Right renal cortex interstitium (tissue), 3 donors: ENCODE measurements at regions not wholly inside any gene's neighbourhood (a gene's known extent, or its start where the extent isn't known, plus 50 kb on each side); places are given as distances from the start of the nearest gene placed in this dataset.

Experiments used
- DNase-seq, 3 donors: peaks; one replicate each; pipeline ENCODE4 v3.0.0-alpha.2; 2013; ENCODE audit warnings: low read depth in 3 of 3, low spot score in 2 of 3

DNA sequence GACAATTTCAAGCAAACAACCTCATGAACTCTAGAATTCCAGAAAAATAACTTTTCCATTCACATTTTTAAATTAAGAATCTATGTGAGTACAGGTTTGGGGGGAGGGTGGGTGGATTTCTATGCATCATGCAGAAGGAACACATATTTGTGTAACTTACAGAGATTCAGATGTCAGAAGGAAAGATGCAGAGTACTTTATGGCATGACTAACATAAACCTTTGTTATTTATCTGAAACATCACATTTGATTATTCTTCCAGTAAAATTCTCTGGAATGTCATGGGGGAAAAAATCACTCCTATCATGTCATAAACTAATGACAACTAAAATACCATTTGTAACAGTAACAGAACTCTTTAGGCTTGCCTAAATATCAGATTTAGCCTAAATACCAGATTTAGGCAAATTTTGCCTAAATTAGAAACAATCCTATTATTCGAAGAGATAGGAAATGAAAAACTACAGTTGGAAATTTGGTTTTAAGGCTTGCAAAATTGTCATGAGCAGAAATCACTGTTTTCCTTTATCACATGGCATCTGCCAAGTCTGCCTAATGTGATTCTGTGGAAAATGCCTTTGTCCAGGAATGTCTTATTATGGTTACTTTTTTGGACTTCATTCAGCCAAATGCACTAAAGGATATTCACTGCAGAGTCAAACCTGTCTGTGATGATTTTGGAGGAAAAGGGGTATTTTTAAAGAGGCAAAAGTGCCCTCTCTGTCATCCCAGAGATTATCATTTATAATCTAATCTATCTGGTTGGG is 527.7 kb upstream of the CELF2 start:
- no peak for DNase-seq

GRCh38 chr10:10490581-10490980 is 527.1 kb upstream of the CELF2 start:
- DNase-seq = no peak

GRCh38 chr10:10492420-10492819 is 525.3 kb upstream of the CELF2 start:
- DNase-seq = no peak

GRCh38 chr10:10493833-10494232 is 523.8 kb upstream of the CELF2 start:
- no peak for DNase-seq

DNA sequence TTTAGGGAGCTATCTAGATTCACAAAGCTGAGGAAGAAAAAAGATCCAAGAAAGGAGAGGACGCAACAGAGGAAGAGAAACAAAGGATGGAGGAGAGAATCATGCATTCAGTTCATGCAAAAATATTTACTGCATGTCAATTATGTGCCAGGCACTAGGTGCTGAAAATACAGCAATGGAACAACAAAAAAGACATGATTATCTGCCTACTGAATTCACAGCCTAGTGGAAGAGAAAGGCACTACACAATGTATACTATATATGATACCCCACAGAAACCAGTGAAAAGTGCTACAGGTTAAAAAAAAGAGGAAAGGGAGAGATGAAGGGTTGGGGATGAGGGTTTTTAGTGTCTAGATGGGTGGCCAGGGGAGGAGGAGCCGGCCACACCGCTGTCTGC is 520.4 kb upstream of the CELF2 start:
- DNase-seq = no peak

DNA sequence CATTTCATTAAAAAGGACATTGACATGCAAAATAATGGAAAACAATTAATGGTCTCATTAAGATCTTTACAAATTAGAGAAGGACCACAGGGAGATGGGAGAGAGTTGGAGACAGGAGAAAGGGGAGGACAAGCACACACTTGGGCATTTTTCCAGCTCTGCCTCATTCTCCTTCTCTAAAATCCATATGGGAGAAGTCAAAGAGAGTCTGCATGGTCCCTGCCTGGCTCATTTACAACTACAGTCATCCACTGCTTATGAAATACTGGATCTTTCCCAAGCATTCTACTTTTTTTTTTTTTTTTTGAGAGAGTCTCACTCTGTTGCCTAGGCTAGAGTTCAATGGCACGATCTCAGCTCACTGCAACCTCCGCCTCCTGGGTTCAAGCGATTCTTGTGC is 518.9 kb upstream of the CELF2 start:
- DNase-seq = no peak

GRCh38 chr10:10499839-10500238 is 517.8 kb upstream of the CELF2 start:
- no peak for DNase-seq

GRCh38 chr10:10500937-10501336 is 516.7 kb upstream of the CELF2 start:
- DNase-seq = no peak

GRCh38 chr10:10503772-10504171 is 513.9 kb upstream of the CELF2 start:
- DNase-seq = no peak

GRCh38 chr10:10508211-10508610 is 509.5 kb upstream of the CELF2 start:
- DNase-seq = no peak

DNA sequence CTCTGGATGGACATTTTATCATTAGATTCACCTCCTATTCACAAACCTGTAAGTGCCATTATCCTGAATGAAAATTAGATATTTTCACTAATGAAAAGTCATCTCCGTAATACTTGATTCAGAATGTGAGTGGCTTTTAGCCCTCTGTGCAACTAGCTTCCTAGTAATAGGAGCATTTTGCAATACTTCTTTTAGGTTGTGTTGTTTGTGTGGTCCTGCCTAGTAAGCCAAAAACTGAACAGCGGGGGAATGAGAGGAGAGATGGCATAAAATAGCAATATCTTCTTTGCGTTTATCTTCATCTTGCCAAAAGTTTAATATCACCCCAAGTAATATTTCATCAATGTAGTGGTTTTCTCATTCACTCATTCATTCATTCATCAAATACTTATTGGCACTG is 507.5 kb upstream of the CELF2 start:
- no peak for DNase-seq

GRCh38 chr10:10513067-10513466 is 504.6 kb upstream of the CELF2 start:
- no peak for DNase-seq

DNA sequence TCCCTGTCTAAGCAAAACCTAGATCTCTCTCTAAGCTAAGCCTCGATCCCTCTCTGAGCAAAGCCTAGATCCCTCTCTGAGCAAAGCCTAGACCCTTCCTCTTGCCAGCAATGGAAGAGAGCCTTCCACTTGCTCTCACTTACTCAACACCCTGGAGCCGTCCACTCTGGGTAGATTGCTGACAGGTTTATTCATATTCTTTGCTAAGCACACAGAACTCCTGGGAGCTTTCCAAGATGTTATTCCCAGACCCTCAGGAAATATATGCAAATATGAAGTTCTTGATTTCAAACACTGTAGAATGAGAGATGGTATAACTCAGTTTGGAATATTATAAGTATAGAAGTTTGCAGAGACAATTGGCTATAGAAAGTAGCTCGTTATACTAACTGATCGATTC is 503.8 kb upstream of the CELF2 start:
- no peak for DNase-seq

DNA sequence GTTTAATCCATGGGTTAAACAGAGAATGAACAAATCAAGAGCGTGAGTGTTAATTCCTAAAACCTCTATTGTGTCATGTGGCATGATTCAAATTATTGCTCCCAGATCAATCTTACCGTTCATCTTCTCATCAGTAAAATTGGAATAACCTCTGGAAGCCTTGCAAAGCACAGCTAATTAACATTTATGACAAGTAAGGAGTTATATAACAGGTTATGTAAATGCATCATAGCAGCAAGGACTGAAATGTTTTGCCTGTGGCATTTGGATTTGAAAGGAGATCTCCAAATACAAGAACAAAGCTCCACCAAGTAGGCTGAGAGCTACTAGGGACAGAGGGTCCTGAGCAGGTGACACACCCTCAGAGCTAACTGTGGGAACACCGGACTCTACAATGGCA is 502.9 kb upstream of the CELF2 start:
- no peak for DNase-seq

- DNase-seq = no peak
These were observed 502.0 kb upstream of the CELF2 start for GRCh38 chr10:10515479-10516204.

DNA sequence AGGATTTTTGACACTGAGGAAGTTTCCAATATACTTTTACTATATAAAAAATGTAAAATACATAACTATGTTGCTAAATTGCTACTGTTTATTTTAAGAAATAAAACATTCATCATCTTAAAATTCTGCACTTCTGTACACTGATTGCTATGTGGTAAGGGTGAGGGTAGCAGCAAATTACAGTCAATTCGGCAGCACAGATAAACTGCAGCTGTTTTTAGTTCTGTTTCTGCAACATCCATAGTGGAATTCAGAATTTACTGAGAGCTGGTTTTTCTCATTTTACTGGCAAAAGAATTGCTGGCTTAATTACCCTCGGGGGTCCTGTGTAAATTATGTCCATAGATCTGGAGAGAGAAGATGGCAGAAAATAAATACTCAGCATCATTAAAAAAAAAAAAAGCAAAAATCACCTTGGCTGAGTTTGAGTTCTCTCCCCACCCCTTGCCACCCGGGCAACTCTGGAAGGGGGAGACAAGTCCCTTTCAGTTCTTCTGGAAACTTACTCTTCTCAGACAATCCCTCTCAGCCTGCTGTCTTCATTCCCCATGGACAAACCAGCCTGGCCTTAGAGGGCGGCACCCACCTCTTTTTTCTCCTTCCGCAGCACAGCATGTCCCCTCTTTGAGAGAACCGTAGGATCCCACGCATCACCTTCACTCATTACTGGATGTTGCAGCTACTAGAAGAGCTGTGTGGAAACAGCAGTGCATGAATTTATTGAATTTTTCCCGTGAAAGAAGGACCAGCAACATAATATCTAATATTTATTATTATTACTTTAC is 501.1 kb upstream of the CELF2 start:
- DNase-seq = no peak

DNA sequence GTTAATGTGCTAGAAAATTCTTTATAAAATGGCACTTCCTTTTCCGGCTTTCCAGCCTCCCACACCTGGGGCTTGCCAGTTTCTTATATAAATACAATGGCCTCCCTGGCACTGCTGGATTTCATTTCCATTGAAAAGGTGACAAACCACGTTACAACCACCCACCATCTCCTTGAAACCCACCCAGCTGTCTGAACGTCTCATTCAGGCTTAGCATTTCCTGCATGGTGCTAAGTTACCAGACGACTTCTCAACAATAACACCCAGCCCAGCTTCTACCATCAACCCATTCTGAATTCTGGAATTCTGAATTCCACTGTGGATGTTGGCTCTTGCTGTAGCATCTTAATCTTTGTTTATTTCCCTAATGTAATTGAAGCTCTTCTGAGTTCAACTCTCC is 499.8 kb upstream of the CELF2 start:
- no peak for DNase-seq

GRCh38 chr10:10519674-10520073 is 498.0 kb upstream of the CELF2 start:
- DNase-seq = no peak

GRCh38 chr10:10520491-10521385 is 496.9 kb upstream of the CELF2 start:
- DNase-seq = no peak

DNA sequence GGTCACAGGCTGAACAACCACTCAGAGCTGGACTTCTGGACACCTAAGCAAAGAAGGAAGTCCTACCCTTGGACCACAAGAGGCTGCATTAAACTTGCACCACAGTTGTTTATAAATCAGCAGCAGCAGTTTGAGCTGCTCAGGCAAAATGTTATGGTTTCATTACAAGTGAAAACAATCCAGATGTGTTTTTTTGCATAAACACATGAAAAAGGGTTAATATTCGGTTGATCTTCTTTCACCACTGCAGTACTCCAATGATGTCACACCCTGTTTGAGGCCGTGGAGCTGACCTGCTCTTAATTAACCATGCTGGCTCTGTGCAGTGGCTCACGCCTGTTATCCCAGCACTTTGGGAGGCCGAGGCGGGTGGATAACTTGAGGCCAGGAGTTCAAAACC is 490.8 kb upstream of the CELF2 start:
- no peak for DNase-seq
